ENCODE measurements at regions not wholly inside any gene's neighbourhood (a gene's known extent, or its start where the extent isn't known, plus 50 kb on each side); places are given as distances from the start of the nearest gene placed in this dataset.

DNA sequence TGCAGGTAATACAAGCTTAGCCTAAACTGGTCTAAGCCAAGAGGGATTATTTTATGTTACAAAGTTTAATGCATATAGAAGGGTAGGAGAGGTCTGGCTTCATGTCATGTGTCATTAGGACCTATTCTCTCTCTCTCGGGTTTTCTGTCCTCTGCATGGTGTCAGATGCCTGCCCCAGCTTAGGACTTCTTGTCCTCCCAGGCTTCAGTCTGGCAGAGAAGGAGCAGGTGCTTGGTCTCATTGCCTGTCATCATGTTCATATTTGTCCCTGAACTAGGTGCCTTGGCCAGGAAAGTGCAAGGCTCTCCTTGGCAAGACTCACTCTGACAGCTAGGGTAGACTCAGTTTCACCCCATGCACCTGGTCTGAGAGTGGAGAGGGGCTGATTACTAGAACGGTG lies 126.3 kb downstream of the ADAMTS15 start:
- DNase-seq = no peak
- H3K27me3 ChIP-seq = no peaks in the 10 kb centered on the region

DNA sequence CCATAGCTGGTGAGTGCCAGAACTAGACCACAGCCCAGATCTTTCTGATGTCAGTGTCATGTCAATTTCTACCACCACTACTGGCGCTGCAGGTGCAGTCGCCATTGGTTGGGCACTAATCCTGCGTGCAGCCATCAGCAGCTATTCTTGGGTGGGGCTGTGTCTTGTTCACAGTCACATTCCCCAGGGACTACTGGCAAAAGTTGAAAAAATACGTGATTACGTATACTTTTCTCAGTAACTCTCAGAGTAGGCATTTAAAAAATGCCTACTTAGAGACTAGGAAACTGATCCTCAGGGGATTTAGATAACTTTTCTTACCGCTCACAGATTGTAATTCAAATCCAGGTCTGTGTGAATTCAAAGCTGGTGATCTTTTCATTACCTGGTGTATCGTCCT lies 127.7 kb downstream of the ADAMTS15 start:
- intact Hi-C loops (cut with DNase I) = no loop called here
- Histone ChIP-seq H3K36me3 (no peaks in the 10 kb centered on the region), H3K27ac (no peak overlapping the region)

More for the DNA sequence above, 126.3 kb downstream of the ADAMTS15 start:
- TF ChIP-seq CTCF (IDR thresholded peaks at IDR 0.05) = no peak
- Histone ChIP-seq H3K4me1 (no peaks in the 10 kb centered on the region), H3K4me3 (no peak overlapping the region), H3K9ac (ENCODE audit: low read depth in 2 of 2, low read length in 2 of 2) (no peak overlapping the region), H3K9me3 (no peaks in the 10 kb centered on the region), H3K27ac (no peak overlapping the region), H3K36me3 (no peaks in the 10 kb centered on the region)
- intact Hi-C loops (cut with DNase I) = no loop called here

GRCh38 chr11:130578738-130579368 lies 130.4 kb downstream of the ADAMTS15 start:
- DNase-seq = no peak
- Histone ChIP-seq H3K4me1 (no peaks in the 10 kb centered on the region), H3K27me3 (no peaks in the 10 kb centered on the region), H3K9ac (ENCODE audit: low read depth in 2 of 2, low read length in 2 of 2) (no peak overlapping the region), H3K4me3 (no peak overlapping the region), H3K9me3 (no peaks in the 10 kb centered on the region), H3K36me3 (no peaks in the 10 kb centered on the region), H3K27ac (no peak overlapping the region)
- no peak for TF ChIP-seq CTCF (IDR thresholded peaks at IDR 0.05)
- intact Hi-C loops (cut with DNase I) = no loop called here

More for the DNA sequence above, 127.7 kb downstream of the ADAMTS15 start:
- no peak for TF ChIP-seq CTCF (IDR thresholded peaks at IDR 0.05)
- DNase-seq = no peak
- Histone ChIP-seq H3K9ac (ENCODE audit: low read depth in 2 of 2, low read length in 2 of 2) (no peak overlapping the region), H3K27me3 (no peaks in the 10 kb centered on the region), H3K4me3 (no peak overlapping the region), H3K9me3 (no peaks in the 10 kb centered on the region), H3K4me1 (no peaks in the 10 kb centered on the region)

DNA sequence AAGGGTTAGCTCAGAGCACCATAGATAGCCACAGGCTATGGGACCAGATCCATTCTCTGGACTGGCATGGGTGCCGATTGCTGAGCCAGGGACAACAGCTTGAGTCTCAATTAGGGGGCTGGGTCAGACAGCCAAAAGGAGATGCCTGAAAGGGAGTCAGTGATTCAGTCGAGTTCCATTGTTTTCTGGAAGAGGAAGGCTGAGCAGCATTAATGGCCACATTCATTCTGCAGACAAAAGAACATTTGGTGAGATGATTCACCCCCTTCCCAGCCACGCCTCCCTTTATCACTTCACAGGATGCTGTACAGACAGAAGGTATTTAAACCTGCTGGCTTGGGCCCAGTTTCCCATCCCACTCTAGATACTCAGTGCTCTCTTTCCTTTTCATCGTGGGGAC lies 131.9 kb downstream of the ADAMTS15 start:
- intact Hi-C loops (cut with DNase I) = no loop called here
- no peaks in the 10 kb centered on the region for H3K4me1 ChIP-seq
- H3K27ac ChIP-seq = no peak overlapping the region
- H3K36me3 ChIP-seq = no peaks in the 10 kb centered on the region
- no peak overlapping the region for H3K9ac ChIP-seq (ENCODE audit: low read depth in 2 of 2, low read length in 2 of 2)
- no peak for DNase-seq
- H3K4me3 ChIP-seq = no peak overlapping the region
- TF ChIP-seq CTCF (IDR thresholded peaks at IDR 0.05) = no peak
- no peaks in the 10 kb centered on the region for H3K9me3 ChIP-seq
- no peaks in the 10 kb centered on the region for H3K27me3 ChIP-seq

GRCh38 chr11:130580891-130581492 lies 132.5 kb downstream of the ADAMTS15 start:
- no peak overlapping the region for H3K4me3 ChIP-seq
- H3K36me3 ChIP-seq = no peaks in the 10 kb centered on the region
- no peaks in the 10 kb centered on the region for H3K4me1 ChIP-seq
- intact Hi-C loops (cut with DNase I) = no loop called here
- no peak for DNase-seq
- H3K27ac ChIP-seq = peak overlapping the region; percentile 27
- H3K27me3 ChIP-seq = no peaks in the 10 kb centered on the region
- H3K9me3 ChIP-seq = no peaks in the 10 kb centered on the region
- H3K9ac ChIP-seq (ENCODE audit: low read depth in 2 of 2, low read length in 2 of 2) = no peak overlapping the region
- no peak for TF ChIP-seq CTCF (IDR thresholded peaks at IDR 0.05)
